OCI-LY7 (cell line): ENCODE measurements at regions not wholly inside any gene's neighbourhood (a gene's known extent, or its start where the extent isn't known, plus 50 kb on each side); places are given as distances from the start of the nearest gene placed in this dataset.

Experiments
- CTCF ChIP-seq: fragments of 200-600 bp; sonication (generic); conservative IDR thresholded peaks from 2 replicates; pipeline ENCODE4 v1.5.1; 2014; ENCODE audit warnings: mild to moderate bottlenecking, antibody characterized with exemption, low read length, moderate library complexity, mixed read lengths
- EZH2phosphoT487 ChIP-seq: fragments of 200-600 bp; sonication (generic); IDR thresholded peaks from 2 replicates; pipeline ENCODE4 v1.6.1; 2018; ENCODE audit warnings: low read depth, borderline replicate concordance, mild to moderate bottlenecking, mixed run types, antibody characterized with exemption, low read length, moderate library complexity, mixed read lengths

- TF ChIP-seq CTCF (no peak), EZH2phosphoT487 (no peak)
These were observed 182.0 kb upstream of the PHYHIPL start for GRCh38 chr10:58994226-58995057.
